ENCODE measurements at regions not wholly inside any gene's neighbourhood (a gene's known extent, or its start where the extent isn't known, plus 50 kb on each side); places are given as distances from the start of the nearest gene placed in this dataset.
"Not testable (repeated sequence)": the region's sequence is repeated elsewhere in the genome, so short reads cannot be mapped to it uniquely, and the experiment has no call there.

GRCh38 chr6:8852332-8852731 lies 417.0 kb upstream of the SLC35B3 start:
- no TSS peak for BruUV-seq (replicated peaks)
- 50% methylated on average over 1 of the region's 3 CpGs; no CpG with 5 or more reads in 1 of the 2 experiments for WGBS, 2 experiments (ENCODE audit: extremely low coverage in 2 of 2, insufficient read length in 1 of 2)
- dilution Hi-C loops (cut with HindIII; ENCODE audit: low sequenced_read_pairs, unreplicated experiment) = no loop called here

GRCh38 chr6:8846680-8847079 lies 411.3 kb upstream of the SLC35B3 start:
- H3K27ac ChIP-seq (ENCODE audit: insufficient read depth, low read length); H2AK5ac ChIP-seq (ENCODE audit: low read depth, low read length); H3K27me3 ChIP-seq (ENCODE audit: control insufficient read depth, insufficient read depth, low read length); H4K20me1 ChIP-seq (ENCODE audit: insufficient read depth, low read length); H3K9me3 ChIP-seq (ENCODE audit: control insufficient read depth, insufficient read depth, low read length); H3K4me1 ChIP-seq (ENCODE audit: control insufficient read depth, insufficient read depth, low read length); H2AFZ ChIP-seq (replicated peaks; ENCODE audit: low read length, poor library complexity); H3K4ac ChIP-seq (ENCODE audit: low read depth, low read length); H2BK120ac ChIP-seq (ENCODE audit: low read depth, low read length); H3K79me1 ChIP-seq (ENCODE audit: low read depth in 1 of 2, low read length in 2 of 2); H2BK5ac ChIP-seq (ENCODE audit: low read depth, low read length, poor library complexity, severe bottlenecking); H3K36me3 ChIP-seq (ENCODE audit: control insufficient read depth, insufficient read depth, low read length); BruUV-seq (replicated peaks); CTCF ChIA-PET; H3K9me1 ChIP-seq (ENCODE audit: insufficient read depth, low read length); intact Hi-C loops (cut with micrococcal nuclease); H3K56ac ChIP-seq (ENCODE audit: extremely low read depth, insufficient read depth, low read length); H4K8ac ChIP-seq (ENCODE audit: low read depth in 2 of 2, low read length in 2 of 2); in situ Hi-C loops (cut with MboI; ENCODE audit: low sequenced_read_pairs); DNase-seq; H4K91ac ChIP-seq (ENCODE audit: insufficient read depth, low read depth, low read length); H3K9ac ChIP-seq (ENCODE audit: low read depth, low read length); H3K14ac ChIP-seq (replicated peaks; ENCODE audit: low read depth, low read length); H3K4me2 ChIP-seq (ENCODE audit: low read depth, low read length); H3K4me3 ChIP-seq (ENCODE audit: insufficient read depth, low read depth, low read length); dilution Hi-C loops (cut with HindIII; ENCODE audit: low sequenced_read_pairs, unreplicated experiment); H3K18ac ChIP-seq (ENCODE audit: low read depth, low read length); POLR2A ChIA-PET (ENCODE audit: unreplicated experiment); ATAC-seq (ENCODE audit: low read depth); H2BK20ac ChIP-seq (ENCODE audit: low read depth, low read length); H4K5ac ChIP-seq (ENCODE audit: low read depth, low read length); H2BK15ac ChIP-seq (ENCODE audit: low read depth, low read length); H2AK9ac ChIP-seq (replicated peaks; ENCODE audit: low read depth, low read length, poor library complexity); H3K23ac ChIP-seq (ENCODE audit: low read depth, low read length): not testable (repeated sequence)
- WGBS, 2 experiments (ENCODE audit: extremely low coverage in 2 of 2, insufficient read length in 1 of 2) = no CpG with 5 or more reads among the region's 6 CpGs

More at GRCh38 chr6:8852332-8852731, 417.0 kb upstream of the SLC35B3 start:
- POLR2A ChIA-PET (ENCODE audit: unreplicated experiment) = no interaction called here
- ATAC-seq (ENCODE audit: low read depth) = no peak
- no peak overlapping the region for H2AK9ac ChIP-seq (replicated peaks; ENCODE audit: low read depth, low read length, poor library complexity)
- no peak overlapping the region for H4K5ac ChIP-seq (ENCODE audit: low read depth, low read length)
- H2AK5ac ChIP-seq (ENCODE audit: low read depth, low read length) = no peak overlapping the region
- H3K79me1 ChIP-seq (ENCODE audit: low read depth in 1 of 2, low read length in 2 of 2) = no peaks in the 10 kb centered on the region
- H3K27me3 ChIP-seq (ENCODE audit: control insufficient read depth, insufficient read depth, low read length) = no peaks in the 10 kb centered on the region
- H4K20me1 ChIP-seq (ENCODE audit: insufficient read depth, low read length) = no peaks in the 10 kb centered on the region
- no peak overlapping the region for H3K56ac ChIP-seq (ENCODE audit: extremely low read depth, insufficient read depth, low read length)
- H2BK5ac ChIP-seq (ENCODE audit: low read depth, low read length, poor library complexity, severe bottlenecking) = no peak overlapping the region
- H3K9ac ChIP-seq (ENCODE audit: low read depth, low read length) = no peak overlapping the region
- in situ Hi-C loops (cut with MboI; ENCODE audit: low sequenced_read_pairs) (no loop called here), intact Hi-C loops (cut with micrococcal nuclease) (no loop called here)
- no peak overlapping the region for H4K91ac ChIP-seq (ENCODE audit: insufficient read depth, low read depth, low read length)
- no peak overlapping the region for H2AFZ ChIP-seq (replicated peaks; ENCODE audit: low read length, poor library complexity)
- CTCF ChIA-PET = no interaction called here
- no peak overlapping the region for H2BK120ac ChIP-seq (ENCODE audit: low read depth, low read length)
- TF ChIP-seq MXI1 (IDR thresholded peaks at IDR 0.05; ENCODE audit: borderline replicate concordance, low read depth, low read length) (no peak), BHLHE40 (IDR thresholded peaks at IDR 0.05; ENCODE audit: low read depth, low read length) (no peak), CHD1 (IDR thresholded peaks at IDR 0.05; ENCODE audit: low read depth, low read length) (no peak)
- H3K4me3 ChIP-seq (ENCODE audit: insufficient read depth, low read depth, low read length) = no peak overlapping the region
- no peak overlapping the region for H3K14ac ChIP-seq (replicated peaks; ENCODE audit: low read depth, low read length)
- no peaks in the 10 kb centered on the region for H3K36me3 ChIP-seq (ENCODE audit: control insufficient read depth, insufficient read depth, low read length)
- H3K27ac ChIP-seq (ENCODE audit: insufficient read depth, low read length) = no peak overlapping the region
- H3K4ac ChIP-seq (ENCODE audit: low read depth, low read length) = no peak overlapping the region
- H3K4me1 ChIP-seq (ENCODE audit: control insufficient read depth, insufficient read depth, low read length) = no peaks in the 10 kb centered on the region
- no peak overlapping the region for H3K23ac ChIP-seq (ENCODE audit: low read depth, low read length)
- H4K8ac ChIP-seq (ENCODE audit: low read depth in 2 of 2, low read length in 2 of 2) = no peak overlapping the region
- H3K9me1 ChIP-seq (ENCODE audit: insufficient read depth, low read length) = no peaks in the 10 kb centered on the region
- no peak overlapping the region for H3K18ac ChIP-seq (ENCODE audit: low read depth, low read length)
- no peak overlapping the region for H2BK15ac ChIP-seq (ENCODE audit: low read depth, low read length)
- H3K9me3 ChIP-seq (ENCODE audit: control insufficient read depth, insufficient read depth, low read length) = peaks cover 7% of the 10 kb centered on the region
- no peak for DNase-seq
- H2BK20ac ChIP-seq (ENCODE audit: low read depth, low read length) = no peak overlapping the region
- no peak overlapping the region for H3K4me2 ChIP-seq (ENCODE audit: low read depth, low read length)
